ENCODE measurements at regions not wholly inside any gene's neighbourhood (a gene's known extent, or its start where the extent isn't known, plus 50 kb on each side); places are given as distances from the start of the nearest gene placed in this dataset.
"Not testable (repeated sequence)": the region's sequence is repeated elsewhere in the genome, so short reads cannot be mapped to it uniquely, and the experiment has no call there.

DNA sequence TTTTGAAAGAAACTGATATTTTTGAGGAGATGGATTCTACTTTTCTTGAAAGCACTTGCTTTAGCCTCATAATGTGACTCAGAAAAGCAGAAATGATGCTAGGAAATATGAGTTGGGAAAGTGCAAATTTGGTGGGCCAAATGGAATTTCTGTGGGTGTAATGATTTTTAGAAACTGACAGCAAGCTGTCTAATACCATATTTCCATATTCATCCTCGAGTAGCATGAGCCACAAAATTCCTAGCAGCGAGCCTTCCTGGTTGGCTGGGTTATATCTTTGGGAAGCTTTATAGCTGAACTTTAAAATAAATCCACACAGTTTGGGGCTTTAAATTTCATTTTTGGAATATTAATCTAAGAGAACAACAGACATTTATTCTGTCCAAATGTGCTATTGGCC, 190.0 kb downstream of the DSC3 start:
- 100% methylated on average over 2 of the region's 2 CpGs for WGBS, 2 experiments
- no peak overlapping the region for H3K4me3 ChIP-seq (ENCODE audit: insufficient read depth, low read depth, low read length)
- no peak overlapping the region for H3K27ac ChIP-seq (ENCODE audit: insufficient read depth, low read depth, low read length, poor library complexity, severe bottlenecking)
- no peaks in the 10 kb centered on the region for H3K27me3 ChIP-seq (ENCODE audit: control insufficient read depth, insufficient read depth, low read length, poor library complexity, severe bottlenecking)
- no peaks in the 10 kb centered on the region for H3K36me3 ChIP-seq (ENCODE audit: control insufficient read depth, insufficient read depth, low read length)
- no peaks in the 10 kb centered on the region for H3K9me3 ChIP-seq (ENCODE audit: control insufficient read depth, low read length)
- H3K4me1 ChIP-seq (ENCODE audit: control insufficient read depth, insufficient read depth, low read length): no peaks in the 10 kb centered on the region

DNA sequence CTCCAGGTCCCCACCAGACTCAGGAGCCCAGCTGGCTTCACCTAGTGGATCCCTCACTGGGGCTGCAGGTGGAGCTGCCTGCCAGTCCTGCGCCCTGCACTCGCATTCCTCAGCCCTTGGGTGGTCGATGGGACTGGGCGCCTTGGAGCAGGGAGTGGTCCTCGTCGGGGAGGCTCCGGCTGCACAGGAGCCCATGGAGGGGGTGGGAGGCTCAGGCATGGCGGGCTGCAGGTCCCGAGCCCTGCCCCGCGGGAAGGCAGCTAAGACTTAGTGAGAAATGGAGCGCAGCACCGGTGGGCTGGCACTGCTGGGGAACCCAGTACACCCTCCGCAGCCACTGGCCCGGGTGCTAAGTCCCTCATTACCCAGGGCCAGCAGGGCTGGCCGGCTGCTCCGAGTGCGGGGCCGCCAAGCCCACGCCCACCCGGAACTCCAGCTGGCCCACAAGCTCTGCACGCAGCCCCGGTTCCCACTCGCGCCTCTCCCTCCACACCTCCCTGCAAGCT, 203.4 kb downstream of the DSC3 start:
- not testable (repeated sequence) for H3K27me3 ChIP-seq (ENCODE audit: control insufficient read depth, insufficient read depth, low read length, poor library complexity, severe bottlenecking); H3K36me3 ChIP-seq (ENCODE audit: control insufficient read depth, insufficient read depth, low read length); H3K9me3 ChIP-seq (ENCODE audit: control insufficient read depth, low read length); H3K4me1 ChIP-seq (ENCODE audit: control insufficient read depth, insufficient read depth, low read length); H3K4me3 ChIP-seq (ENCODE audit: insufficient read depth, low read depth, low read length); H3K27ac ChIP-seq (ENCODE audit: insufficient read depth, low read depth, low read length, poor library complexity, severe bottlenecking)
- WGBS, 2 experiments: 95 to 97% methylated on average over 25 of the region's 25 CpGs

DNA sequence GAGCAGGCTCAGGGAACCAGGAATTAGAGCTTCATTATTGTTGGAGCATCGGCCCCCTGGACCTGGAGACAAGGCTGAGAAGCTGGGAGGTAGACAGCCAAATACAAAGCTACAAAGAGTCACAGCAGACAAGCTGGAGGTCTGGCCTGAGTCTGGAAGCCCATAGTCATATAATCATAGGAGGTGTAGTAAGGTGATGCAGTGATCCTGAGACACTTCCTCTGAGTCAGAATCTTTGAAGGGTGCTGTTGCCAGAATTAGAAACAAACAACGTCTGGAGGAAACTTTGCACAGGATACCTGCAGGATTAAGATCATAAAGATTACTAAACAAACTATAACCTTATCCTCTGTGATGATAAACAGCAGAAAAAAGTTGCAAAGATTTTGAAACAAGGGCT, 213.8 kb downstream of the DSC3 start:
- Histone ChIP-seq H3K4me1 (ENCODE audit: control insufficient read depth, insufficient read depth, low read length) (no peaks in the 10 kb centered on the region), H3K4me3 (ENCODE audit: insufficient read depth, low read depth, low read length) (no peak overlapping the region), H3K27ac (ENCODE audit: insufficient read depth, low read depth, low read length, poor library complexity, severe bottlenecking) (no peak overlapping the region), H3K9me3 (ENCODE audit: control insufficient read depth, low read length) (no peaks in the 10 kb centered on the region), H3K36me3 (ENCODE audit: control insufficient read depth, insufficient read depth, low read length) (no peaks in the 10 kb centered on the region), H3K27me3 (ENCODE audit: control insufficient read depth, insufficient read depth, low read length, poor library complexity, severe bottlenecking) (no peaks in the 10 kb centered on the region)
- 97% methylated on average over 2 of the region's 2 CpGs for WGBS, 2 experiments

DNA sequence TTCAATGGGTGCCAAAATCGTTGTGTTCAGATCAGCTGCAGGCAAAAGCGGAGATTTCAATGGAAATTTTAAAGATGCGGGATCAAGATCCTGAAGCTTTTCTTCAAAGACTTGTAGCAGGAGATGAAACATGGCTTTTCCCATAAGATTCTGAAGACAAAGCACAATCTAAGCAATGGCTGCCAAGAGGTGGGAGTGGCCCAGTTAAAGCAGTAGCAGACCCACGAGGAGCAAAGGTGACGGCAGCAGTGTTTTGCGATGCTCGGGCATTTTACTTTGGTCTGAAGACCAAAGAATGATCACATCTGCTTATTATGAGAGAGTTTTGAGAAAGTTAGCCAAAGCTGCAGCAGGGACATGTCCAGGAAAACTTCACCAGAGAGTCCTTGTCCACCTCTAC, 222.9 kb downstream of the DSC3 start:
- Histone ChIP-seq H3K36me3 (ENCODE audit: control insufficient read depth, insufficient read depth, low read length) (no peaks in the 10 kb centered on the region), H3K4me3 (ENCODE audit: insufficient read depth, low read depth, low read length) (no peak overlapping the region), H3K4me1 (ENCODE audit: control insufficient read depth, insufficient read depth, low read length) (no peaks in the 10 kb centered on the region), H3K27ac (ENCODE audit: insufficient read depth, low read depth, low read length, poor library complexity, severe bottlenecking) (no peak overlapping the region), H3K27me3 (ENCODE audit: control insufficient read depth, insufficient read depth, low read length, poor library complexity, severe bottlenecking) (no peaks in the 10 kb centered on the region), H3K9me3 (ENCODE audit: control insufficient read depth, low read length) (no peaks in the 10 kb centered on the region)
- 95 to 97% methylated on average over 7 of the region's 7 CpGs for WGBS, 2 experiments

DNA sequence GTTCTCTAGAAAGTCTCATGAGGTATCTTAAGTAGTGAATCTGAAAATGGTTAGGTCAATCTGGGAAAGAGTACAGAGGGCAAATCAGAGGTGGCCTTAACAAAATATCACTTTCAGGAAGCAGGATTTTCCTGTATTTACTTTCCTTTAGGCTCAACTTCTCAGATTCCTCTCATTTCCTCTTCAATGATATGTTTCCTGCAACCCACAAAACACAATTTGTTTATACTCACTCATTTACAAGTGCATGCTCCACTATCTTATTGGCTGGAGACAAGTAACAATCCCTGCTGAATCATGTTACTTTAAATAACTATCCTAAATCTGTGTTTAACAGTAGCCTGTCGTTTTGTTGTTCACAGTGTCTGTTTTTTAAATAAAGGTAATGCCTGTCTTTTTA, 228.1 kb downstream of the DSC3 start:
- 83% methylated on average over 1 of the region's 1 CpG; no CpG with 5 or more reads in 1 of the 2 experiments for WGBS, 2 experiments
- Histone ChIP-seq H3K4me1 (ENCODE audit: control insufficient read depth, insufficient read depth, low read length) (no peaks in the 10 kb centered on the region), H3K9me3 (ENCODE audit: control insufficient read depth, low read length) (no peaks in the 10 kb centered on the region)

DNA sequence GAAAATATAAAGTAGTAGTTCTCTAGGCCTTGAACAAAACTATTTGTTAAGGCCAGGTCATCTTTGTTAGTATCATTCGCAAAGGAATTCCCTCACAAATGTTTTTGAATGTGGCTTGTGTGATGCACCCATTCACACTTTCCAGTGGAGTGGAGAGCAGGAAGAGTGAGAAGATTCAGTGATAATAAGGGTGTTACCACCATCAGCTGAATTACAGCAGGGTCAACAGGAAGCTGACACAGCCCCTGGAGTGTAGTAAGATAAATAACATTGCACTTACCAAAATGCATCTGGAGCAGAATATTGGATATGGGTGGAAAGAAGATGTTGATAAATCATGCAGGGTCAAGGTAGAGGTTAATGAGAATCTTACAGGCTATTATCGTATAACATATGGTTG, 231.0 kb downstream of the DSC3 start:
- Histone ChIP-seq H3K27ac (ENCODE audit: insufficient read depth, low read depth, low read length, poor library complexity, severe bottlenecking) (no peak overlapping the region), H3K36me3 (ENCODE audit: control insufficient read depth, insufficient read depth, low read length) (no peaks in the 10 kb centered on the region), H3K4me1 (ENCODE audit: control insufficient read depth, insufficient read depth, low read length) (no peaks in the 10 kb centered on the region), H3K27me3 (ENCODE audit: control insufficient read depth, insufficient read depth, low read length, poor library complexity, severe bottlenecking) (no peaks in the 10 kb centered on the region), H3K9me3 (ENCODE audit: control insufficient read depth, low read length) (no peaks in the 10 kb centered on the region), H3K4me3 (ENCODE audit: insufficient read depth, low read depth, low read length) (no peak overlapping the region)
- WGBS, 2 experiments: 95 to 97% methylated on average over 2 of the region's 2 CpGs

More for the DNA sequence above, 228.1 kb downstream of the DSC3 start:
- H3K27me3 ChIP-seq (ENCODE audit: control insufficient read depth, insufficient read depth, low read length, poor library complexity, severe bottlenecking): no peaks in the 10 kb centered on the region
- H3K36me3 ChIP-seq (ENCODE audit: control insufficient read depth, insufficient read depth, low read length): no peaks in the 10 kb centered on the region
- no peak overlapping the region for H3K4me3 ChIP-seq (ENCODE audit: insufficient read depth, low read depth, low read length)
- no peak overlapping the region for H3K27ac ChIP-seq (ENCODE audit: insufficient read depth, low read depth, low read length, poor library complexity, severe bottlenecking)

DNA sequence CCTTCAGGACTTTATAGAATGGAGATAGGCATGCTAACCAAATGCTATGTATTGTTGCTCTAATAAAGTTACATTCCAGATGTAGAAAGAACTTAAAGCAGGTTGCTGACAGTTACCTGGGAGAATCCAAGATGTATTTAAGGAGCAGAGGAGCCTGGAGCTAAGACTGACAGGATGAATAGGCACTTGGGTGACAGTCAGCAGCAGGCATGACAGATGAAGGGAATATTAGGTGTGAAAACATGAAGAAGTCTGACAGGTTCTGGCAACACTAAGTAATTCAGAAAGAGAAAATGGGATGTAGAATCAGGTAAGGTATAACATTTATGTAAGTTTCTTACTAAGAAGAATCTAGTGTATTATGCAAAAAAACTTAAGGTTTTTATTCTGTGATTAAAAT, 232.0 kb downstream of the DSC3 start:
- Histone ChIP-seq H3K4me1 (ENCODE audit: control insufficient read depth, insufficient read depth, low read length) (no peaks in the 10 kb centered on the region), H3K9me3 (ENCODE audit: control insufficient read depth, low read length) (no peaks in the 10 kb centered on the region), H3K36me3 (ENCODE audit: control insufficient read depth, insufficient read depth, low read length) (no peaks in the 10 kb centered on the region), H3K4me3 (ENCODE audit: insufficient read depth, low read depth, low read length) (no peak overlapping the region), H3K27ac (ENCODE audit: insufficient read depth, low read depth, low read length, poor library complexity, severe bottlenecking) (no peak overlapping the region), H3K27me3 (ENCODE audit: control insufficient read depth, insufficient read depth, low read length, poor library complexity, severe bottlenecking) (no peaks in the 10 kb centered on the region)

DNA sequence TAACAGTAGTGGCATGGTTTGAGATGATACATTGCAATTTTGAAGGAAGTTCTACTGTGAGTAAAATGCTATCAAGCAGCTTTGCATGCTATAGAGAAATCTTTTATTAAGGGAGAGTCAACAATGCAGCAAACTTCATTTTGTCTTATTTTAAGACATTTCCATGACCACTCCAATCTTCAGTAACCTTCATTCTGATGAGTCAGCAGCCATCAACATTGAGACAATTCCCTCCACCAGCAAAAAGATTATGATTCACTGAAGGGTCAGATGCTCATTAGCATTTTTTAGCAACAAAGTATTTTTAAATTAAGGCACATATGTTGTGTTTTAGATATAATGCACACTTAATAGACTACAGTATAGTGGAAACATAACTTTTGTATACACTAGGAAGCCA, 235.7 kb downstream of the DSC3 start:
- H3K27me3 ChIP-seq (ENCODE audit: control insufficient read depth, insufficient read depth, low read length, poor library complexity, severe bottlenecking): no peaks in the 10 kb centered on the region
- no peaks in the 10 kb centered on the region for H3K36me3 ChIP-seq (ENCODE audit: control insufficient read depth, insufficient read depth, low read length)
- H3K4me1 ChIP-seq (ENCODE audit: control insufficient read depth, insufficient read depth, low read length): no peaks in the 10 kb centered on the region
- no peak overlapping the region for H3K4me3 ChIP-seq (ENCODE audit: insufficient read depth, low read depth, low read length)
- H3K9me3 ChIP-seq (ENCODE audit: control insufficient read depth, low read length): no peaks in the 10 kb centered on the region
- H3K27ac ChIP-seq (ENCODE audit: insufficient read depth, low read depth, low read length, poor library complexity, severe bottlenecking): no peak overlapping the region

DNA sequence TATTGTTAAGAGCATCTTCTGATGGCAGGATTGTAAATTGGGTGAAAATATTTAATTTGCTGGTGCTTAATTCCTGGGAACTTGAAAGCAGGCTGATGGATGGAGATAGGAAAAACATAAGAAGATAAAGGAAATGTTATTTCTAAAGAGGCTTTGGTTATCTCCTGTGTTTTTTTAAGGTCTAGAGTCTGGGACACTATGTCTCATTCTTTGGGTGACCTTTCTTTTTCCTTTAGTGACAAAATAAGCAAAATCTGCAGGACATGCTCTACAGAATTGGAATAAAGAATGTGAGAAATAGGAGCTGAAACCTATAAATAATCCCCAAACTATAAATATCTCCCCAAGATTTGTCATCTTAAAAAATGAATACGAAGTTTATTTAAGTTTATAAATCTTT, 241.7 kb downstream of the DSC3 start:
- WGBS, 2 experiments: 83% methylated on average over 1 of the region's 1 CpG; no CpG with 5 or more reads in 1 of the 2 experiments
- H3K27me3 ChIP-seq (ENCODE audit: control insufficient read depth, insufficient read depth, low read length, poor library complexity, severe bottlenecking): no peaks in the 10 kb centered on the region
- H3K36me3 ChIP-seq (ENCODE audit: control insufficient read depth, insufficient read depth, low read length): no peaks in the 10 kb centered on the region
- H3K4me1 ChIP-seq (ENCODE audit: control insufficient read depth, insufficient read depth, low read length): no peaks in the 10 kb centered on the region
- no peak overlapping the region for H3K27ac ChIP-seq (ENCODE audit: insufficient read depth, low read depth, low read length, poor library complexity, severe bottlenecking)
- no peaks in the 10 kb centered on the region for H3K9me3 ChIP-seq (ENCODE audit: control insufficient read depth, low read length)
- no peak overlapping the region for H3K4me3 ChIP-seq (ENCODE audit: insufficient read depth, low read depth, low read length)

DNA sequence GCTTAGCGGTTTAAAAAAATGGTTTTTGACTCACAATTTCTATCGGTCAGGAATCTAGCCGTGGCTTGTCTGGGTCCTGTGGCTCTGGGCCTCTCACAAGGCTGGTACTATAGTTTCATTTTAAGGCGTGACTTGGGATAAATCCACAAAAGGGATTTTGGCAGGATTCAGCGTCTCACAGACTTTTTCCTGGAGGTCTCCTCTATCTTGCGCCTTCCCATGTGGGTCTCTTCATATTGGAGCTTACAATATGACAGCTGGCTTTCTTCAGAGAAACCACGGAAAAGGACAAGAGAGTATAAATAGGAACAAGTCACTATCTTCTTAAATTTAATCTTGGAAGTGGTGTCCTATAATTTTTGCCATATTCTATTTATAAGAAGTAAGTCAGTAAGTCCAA, 250.5 kb downstream of the DSC3 start:
- no peaks in the 10 kb centered on the region for H3K36me3 ChIP-seq (ENCODE audit: control insufficient read depth, insufficient read depth, low read length)
- H3K27ac ChIP-seq (ENCODE audit: insufficient read depth, low read depth, low read length, poor library complexity, severe bottlenecking): no peak overlapping the region
- WGBS, 2 experiments: 94 to 95% methylated on average over 7 of the region's 7 CpGs
- H3K4me3 ChIP-seq (ENCODE audit: insufficient read depth, low read depth, low read length): no peak overlapping the region
- no peaks in the 10 kb centered on the region for H3K9me3 ChIP-seq (ENCODE audit: control insufficient read depth, low read length)
- no peaks in the 10 kb centered on the region for H3K4me1 ChIP-seq (ENCODE audit: control insufficient read depth, insufficient read depth, low read length)
- H3K27me3 ChIP-seq (ENCODE audit: control insufficient read depth, insufficient read depth, low read length, poor library complexity, severe bottlenecking): no peaks in the 10 kb centered on the region

DNA sequence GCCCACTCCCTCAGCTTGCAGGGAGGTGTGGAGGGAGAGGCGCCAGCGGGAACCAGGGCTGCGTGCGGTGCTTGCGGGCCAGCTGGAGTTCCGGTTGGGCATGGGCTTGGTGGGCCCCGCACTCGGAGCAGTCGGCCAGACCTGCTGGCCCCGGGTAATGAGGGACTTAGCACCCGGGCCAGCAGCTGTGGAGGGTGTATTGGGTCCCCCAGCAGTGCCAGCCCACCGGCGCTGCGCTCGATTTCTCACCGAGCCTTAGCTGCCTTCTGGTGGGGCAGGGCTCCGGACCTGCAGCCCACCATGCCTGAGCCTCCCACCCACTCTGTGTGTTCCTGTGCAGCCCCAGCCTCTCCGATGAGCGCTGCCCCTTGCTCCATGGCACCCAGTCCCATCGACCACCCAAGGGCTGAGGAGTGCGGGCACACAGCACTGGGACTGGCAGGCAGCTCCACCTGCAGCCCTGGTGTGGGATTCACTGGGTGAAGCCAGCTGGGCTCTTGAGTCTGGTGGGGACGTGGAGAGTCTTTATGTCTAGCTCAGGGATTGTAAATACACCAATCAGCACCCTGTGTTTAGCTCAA, 254.0 kb downstream of the DSC3 start:
- H3K9me3 ChIP-seq (ENCODE audit: control insufficient read depth, low read length); H3K27ac ChIP-seq (ENCODE audit: insufficient read depth, low read depth, low read length, poor library complexity, severe bottlenecking); H3K27me3 ChIP-seq (ENCODE audit: control insufficient read depth, insufficient read depth, low read length, poor library complexity, severe bottlenecking); H3K36me3 ChIP-seq (ENCODE audit: control insufficient read depth, insufficient read depth, low read length); H3K4me1 ChIP-seq (ENCODE audit: control insufficient read depth, insufficient read depth, low read length); H3K4me3 ChIP-seq (ENCODE audit: insufficient read depth, low read depth, low read length): not testable (repeated sequence)
- WGBS, 2 experiments: 96 to 97% methylated on average over 22 of the region's 22 CpGs
